HL-60/S4 (cell line): ENCODE measurements at regions not wholly inside any gene's neighbourhood (a gene's known extent, or its start where the extent isn't known, plus 50 kb on each side); places are given as distances from the start of the nearest gene placed in this dataset.

Experiments
- in situ Hi-C: fragments of 300-500 bp; cut with MboI; formaldehyde crosslinking; loops from 2 replicates; pipeline ENCODE4 v1.14.3; 2022; ENCODE audit warnings: low sequenced_read_pairs

GRCh38 chrX:21056622-21057021 is 317.6 kb upstream of the CNKSR2 start:
- in situ Hi-C loops = no loop called here

GRCh38 chrX:21047034-21047455 is 327.2 kb upstream of the CNKSR2 start:
- in situ Hi-C loops = no loop called here

GRCh38 chrX:21014326-21014725 is 359.9 kb upstream of the CNKSR2 start:
- in situ Hi-C loops = no loop called here

DNA sequence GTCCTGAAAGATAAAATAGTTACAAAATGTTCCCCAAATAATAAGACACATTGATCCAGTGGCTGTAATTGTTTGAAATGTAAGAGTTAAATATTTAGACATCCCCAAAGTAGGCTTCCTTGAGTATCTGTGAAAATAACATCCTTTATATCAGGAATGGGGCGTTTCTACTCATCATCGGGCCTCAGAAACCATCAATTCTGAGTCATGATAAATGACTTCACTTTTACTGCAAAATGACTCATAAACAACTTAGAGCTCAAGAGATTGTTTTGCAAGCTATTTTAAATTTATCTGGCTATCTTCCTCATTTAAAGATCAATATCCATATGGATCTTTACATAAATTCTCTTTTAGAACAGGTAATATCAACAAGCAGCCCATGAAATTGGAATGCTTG is 369.4 kb upstream of the CNKSR2 start:
- in situ Hi-C loops = no loop called here

- in situ Hi-C loops = no loop called here
Measured at GRCh38 chrX:20995829-20996228, 378.4 kb upstream of the CNKSR2 start.

DNA sequence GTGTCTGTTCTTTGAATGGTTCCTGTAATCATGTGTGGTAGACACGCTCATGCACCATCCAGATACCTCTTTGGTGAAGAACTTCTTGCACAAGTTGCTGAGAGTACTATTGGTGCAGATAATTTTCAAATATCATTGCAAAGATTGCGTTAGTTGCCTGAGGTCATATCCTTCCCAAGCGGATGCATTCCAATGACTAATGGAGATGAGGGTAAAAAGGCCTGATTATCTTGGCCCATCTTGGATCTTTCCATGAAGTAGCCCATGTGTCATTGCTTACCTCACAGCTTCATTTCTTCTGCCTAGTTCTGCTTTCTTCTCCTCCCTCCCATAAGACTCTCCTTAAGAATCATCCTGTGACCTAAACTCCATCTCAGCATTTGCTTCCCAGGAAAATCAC is 384.9 kb upstream of the CNKSR2 start:
- in situ Hi-C loops = no loop called here

- in situ Hi-C loops = no loop called here
Measured at GRCh38 chrX:20988804-20989203, 385.4 kb upstream of the CNKSR2 start.

- in situ Hi-C loops = no loop called here
Measured at GRCh38 chrX:20988118-20988517, 386.1 kb upstream of the CNKSR2 start.

DNA sequence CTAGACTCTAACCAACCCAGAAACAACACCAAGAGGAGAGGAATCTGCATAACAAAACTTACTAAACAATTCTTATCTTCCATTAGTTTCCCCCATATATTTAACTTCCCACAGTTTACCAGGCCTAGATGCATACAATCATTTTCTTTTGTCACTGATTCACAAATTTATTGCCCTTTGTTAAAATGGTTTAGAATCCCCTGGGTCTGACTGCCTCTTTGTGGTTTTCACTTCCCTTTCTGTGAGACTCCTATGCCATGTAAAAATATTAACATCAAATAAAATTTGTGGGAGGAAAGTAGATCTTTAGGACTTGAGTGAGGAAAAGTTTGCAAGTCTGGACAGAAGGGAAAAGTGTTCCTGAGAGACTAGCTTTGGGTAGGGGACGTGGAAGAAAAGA is 393.8 kb upstream of the CNKSR2 start:
- in situ Hi-C loops = no loop called here

DNA sequence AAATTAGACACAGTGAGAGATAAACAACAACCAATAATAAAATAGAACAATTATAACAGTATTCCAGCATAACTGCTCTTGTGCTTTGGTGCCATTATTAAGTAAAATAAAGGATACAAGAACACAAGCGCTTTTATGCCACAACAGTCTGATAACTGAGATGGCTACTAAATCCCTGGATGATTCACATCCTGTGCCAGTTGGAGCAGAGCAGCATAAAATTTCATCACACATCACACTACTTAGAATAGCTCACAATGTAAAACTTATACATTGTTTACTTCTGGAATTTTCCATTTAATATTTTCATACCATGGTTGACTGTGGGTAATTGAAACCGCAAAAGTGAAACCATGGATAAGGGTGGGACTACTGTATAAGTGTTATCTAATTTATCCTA is 399.9 kb upstream of the CNKSR2 start:
- in situ Hi-C loops = no loop called here

- in situ Hi-C loops = no loop called here
Measured at GRCh38 chrX:20973038-20973437, 401.2 kb upstream of the CNKSR2 start.

GRCh38 chrX:20971250-20971649 is 403.0 kb upstream of the CNKSR2 start:
- in situ Hi-C loops = no loop called here

GRCh38 chrX:20969565-20969964 is 404.7 kb upstream of the CNKSR2 start:
- in situ Hi-C loops = no loop called here

DNA sequence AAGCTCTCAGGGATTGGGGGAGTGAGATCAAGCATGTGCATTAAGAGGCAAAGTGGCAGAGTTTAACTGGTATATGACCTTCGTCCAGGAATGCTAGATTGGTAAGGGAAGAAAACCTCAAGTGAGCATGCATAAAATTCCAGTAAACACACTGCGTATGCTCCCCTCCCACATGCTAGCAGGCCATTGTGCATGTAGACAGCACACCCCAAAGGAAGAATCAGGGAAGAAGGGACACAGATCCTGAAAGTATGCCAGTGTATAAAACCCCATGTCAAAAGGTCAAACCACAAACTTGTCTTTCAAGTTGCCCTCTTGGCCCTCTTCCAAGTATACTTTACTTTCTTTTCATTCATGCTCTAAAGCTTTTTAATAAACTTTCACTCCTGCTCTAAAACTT is 405.2 kb upstream of the CNKSR2 start:
- in situ Hi-C loops = no loop called here

DNA sequence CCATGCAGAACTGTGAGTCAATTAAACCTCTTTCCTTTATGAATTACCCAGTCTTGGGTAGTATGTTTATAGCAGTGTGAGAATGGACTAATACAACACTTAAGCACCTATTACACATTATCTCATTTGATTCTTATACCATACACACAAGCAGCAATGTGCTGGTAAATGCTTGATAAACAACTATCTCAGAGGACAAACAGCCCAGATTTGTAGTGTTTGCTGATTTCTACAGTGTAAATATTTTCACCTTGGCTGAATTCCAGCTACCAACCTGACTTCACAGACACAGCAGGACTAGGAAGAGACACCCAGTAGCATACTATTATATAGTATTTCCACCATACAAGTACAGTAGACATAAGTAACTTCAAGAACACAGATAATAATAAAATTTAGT is 406.5 kb upstream of the CNKSR2 start:
- in situ Hi-C loops = no loop called here

- in situ Hi-C loops = no loop called here
Measured at GRCh38 chrX:20965270-20966044, 408.8 kb upstream of the CNKSR2 start.

DNA sequence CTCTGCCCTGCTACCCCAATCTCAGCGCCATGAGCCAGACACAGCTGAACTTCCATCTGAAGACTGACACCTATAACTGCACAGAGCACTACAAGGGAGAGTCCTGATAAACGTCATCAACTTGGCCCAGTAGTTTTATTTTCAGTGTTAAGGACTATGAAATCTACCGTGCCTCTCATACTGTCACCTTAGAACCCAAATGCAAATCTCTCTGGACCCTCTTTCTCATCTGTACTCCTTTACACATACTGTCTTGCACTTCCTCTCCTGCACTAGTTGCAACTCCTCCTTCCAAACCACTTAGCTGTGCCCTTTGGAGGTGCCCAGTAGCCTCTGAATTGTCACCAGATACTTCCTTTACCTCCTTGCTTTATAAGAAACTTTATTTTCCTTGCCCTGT is 420.2 kb upstream of the CNKSR2 start:
- in situ Hi-C loops = no loop called here

DNA sequence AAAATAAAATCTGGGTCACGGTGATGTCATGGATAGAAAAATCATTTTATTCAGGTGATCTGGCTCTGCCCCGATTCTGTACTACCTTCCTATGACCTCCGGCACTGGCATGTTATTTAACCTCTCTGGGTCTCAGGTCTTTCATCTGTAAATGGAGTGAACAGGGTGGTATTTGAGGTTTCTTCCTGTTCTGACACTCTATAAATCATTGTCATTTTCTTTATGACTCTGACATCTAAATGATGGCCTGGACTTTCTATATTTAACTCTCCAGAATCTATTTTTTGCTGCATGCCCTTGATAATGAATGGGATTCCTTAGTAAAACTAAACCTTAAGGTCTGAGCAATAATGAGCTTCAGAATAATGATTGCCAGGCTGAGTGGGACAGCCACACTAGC is 422.0 kb upstream of the CNKSR2 start:
- in situ Hi-C loops = no loop called here

- in situ Hi-C loops = no loop called here
Measured at GRCh38 chrX:20951016-20951810, 423.0 kb upstream of the CNKSR2 start.

DNA sequence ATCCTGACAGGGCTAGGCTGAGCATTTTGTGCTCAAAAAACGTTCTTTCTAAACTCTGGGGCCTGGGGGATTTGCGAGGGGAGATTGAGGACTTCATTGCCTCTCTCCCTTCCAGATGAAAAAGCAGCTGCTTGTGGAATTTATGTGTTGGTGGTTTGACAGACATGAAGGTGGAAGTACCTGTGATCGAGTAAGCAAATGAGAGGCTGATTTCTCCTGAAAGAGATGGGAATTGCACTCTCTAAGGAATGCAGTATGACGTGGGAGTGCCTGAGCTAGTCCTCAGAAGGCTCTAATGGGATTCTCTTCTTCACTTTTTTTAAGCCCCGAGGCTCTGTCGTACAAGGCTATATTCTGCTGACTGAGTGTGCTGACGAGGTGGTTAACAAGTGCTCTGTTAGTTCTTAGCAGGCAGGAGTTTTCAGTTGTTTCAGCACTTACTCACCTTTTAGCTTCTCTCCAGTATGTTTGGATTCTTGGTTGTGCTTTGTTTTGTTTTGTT is 426.8 kb upstream of the CNKSR2 start:
- in situ Hi-C loops = no loop called here

GRCh38 chrX:20913760-20914159 is 460.5 kb upstream of the CNKSR2 start:
- in situ Hi-C loops = no loop called here

- in situ Hi-C loops = no loop called here
Measured at GRCh38 chrX:20906571-20906970, 467.6 kb upstream of the CNKSR2 start.
